NOMO-1 (cell line): ENCODE measurements at regions not wholly inside any gene's neighbourhood (a gene's known extent, or its start where the extent isn't known, plus 50 kb on each side); places are given as distances from the start of the nearest gene placed in this dataset.
"Not testable (repeated sequence)": the region's sequence is repeated elsewhere in the genome, so short reads cannot be mapped to it uniquely, and the experiment has no call there.

Experiments used
- DNase-seq, 2 experiments: peaks; one replicate each; lab custom pipeline; 2025; ENCODE audit not compliant: unreplicated experiment in 2 of 2; lab: John Stamatoyannopoulos, UW

DNA sequence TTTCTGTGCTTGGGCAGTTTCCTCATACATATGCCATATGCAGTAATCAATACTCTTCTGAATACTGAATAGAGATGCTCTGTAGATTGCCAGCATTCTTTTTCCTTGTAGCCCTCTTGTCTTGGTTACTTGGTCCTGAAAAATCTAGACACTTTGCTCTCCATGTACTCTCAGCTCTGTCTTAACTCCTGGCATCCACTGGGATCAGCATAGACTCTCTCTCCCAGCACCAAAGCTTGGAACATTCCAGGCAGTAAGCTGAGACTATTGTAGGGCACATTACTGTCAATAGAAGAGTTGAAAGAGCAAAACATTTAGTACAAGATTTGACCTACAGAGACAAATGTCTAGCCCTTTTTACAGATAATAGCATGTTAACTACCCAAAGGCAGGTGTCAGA is 1100.3 kb downstream of the TBL1XR1 start:
- no peak for DNase-seq

GRCh38 chr3:176093892-176094291 is 1103.4 kb downstream of the TBL1XR1 start:
- not testable (repeated sequence) for DNase-seq

DNA sequence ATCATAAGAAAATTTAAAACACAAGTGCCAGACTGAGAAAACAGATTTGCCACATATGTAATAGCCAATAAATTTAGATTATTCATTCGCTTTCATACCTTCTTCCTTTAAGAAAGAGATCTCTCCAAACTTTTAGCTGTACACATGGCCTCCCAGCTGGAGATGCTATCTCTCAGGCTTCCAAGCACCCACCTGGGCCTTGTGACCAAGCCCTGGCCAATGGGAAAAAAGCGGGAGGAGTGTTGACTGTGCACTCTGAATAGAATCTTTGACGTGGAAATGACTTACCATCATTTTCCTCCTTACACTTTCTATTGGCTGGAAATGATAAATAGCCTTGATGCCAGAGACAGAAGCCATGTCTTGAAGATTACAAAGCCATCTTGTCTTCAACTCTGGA is 1106.6 kb downstream of the TBL1XR1 start:
- no peak for DNase-seq

DNA sequence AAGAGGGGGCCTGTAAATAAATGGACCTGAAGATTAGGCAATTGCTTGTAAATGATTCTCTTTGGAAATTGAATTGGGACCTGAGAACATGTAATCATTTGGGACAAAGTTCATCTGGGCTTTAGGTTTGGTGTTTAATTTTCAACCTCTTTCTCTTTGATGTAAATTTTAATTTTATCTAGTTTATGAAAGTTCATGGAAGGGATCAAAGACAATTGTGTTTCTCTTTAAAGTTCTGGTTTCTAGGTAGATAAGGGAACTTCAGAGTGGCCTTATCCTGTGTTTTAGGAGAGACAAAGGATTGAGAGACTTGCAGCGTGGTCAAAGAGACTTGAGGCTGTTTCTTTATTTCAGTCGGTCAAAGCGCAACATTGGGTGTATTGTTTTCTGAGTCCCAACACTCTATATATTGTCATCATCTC is 1108.3 kb downstream of the TBL1XR1 start:
- DNase-seq: no peak

DNA sequence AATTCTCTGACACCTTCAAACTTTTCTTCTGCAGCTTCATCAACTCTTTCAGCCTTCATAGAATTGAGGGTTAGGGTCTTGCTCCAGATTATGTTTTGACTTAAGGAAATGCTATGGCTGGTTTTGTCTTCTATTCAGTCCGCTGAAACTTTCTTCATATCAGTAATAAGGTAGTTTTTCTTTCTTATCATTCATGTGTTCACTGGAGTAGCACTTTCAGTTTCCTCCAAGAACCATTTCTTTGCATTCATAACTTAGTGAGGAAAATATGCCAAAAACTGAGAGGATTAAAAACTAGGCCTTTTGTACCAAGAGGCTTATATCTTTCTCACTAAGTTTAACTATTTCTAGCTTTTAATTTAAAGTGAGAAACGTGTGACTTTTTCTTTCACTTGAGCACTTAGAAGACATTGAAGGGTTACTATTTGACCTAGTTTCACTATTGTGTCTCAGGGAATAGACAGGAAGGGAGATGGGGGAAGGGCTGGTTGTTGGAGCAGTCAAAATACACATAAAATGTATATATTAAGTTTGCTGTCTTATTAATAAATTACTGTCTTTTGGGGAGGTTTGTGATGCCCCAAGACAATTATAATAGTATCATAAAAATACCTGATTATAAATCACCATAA is 1110.1 kb downstream of the TBL1XR1 start:
- no peak for DNase-seq

DNA sequence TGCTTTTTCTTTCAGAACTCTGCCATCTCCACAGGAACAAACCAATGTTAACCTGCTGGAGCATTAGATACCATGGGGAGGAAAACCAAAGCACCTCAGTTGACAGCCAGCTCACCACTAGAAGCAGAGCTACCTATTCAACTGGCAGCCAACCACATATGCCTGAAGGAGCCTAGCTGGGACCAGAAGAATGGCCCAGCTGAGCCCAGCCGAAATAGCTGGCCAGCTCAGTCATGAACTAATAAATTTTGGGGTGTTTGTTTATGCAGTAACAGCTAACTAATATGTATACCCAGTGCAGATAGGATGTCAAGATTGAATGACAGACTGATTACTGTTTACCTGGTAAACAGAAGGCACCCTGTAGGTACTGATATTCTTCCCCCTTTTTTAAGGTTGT is 1117.5 kb downstream of the TBL1XR1 start:
- DNase-seq: no peak

DNA sequence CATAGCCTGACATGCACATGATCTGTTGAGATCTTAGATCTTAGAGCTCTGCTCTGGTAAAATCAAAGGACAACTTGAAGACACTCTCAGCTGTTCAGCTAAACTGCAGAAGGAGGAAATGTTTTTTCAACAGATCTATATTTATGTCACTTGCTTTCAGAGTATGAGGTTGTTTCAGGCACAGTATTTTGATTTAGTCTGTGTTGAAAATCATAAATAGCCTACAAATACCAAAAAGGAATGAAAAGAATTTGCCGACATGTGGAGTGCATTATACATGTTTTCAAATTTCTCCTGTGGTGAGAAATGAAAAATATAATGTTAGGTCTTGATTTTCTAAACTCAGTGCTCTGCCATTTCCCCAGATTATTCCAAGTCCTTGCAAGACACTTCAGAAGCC is 1118.4 kb downstream of the TBL1XR1 start:
- no peak for DNase-seq

DNA sequence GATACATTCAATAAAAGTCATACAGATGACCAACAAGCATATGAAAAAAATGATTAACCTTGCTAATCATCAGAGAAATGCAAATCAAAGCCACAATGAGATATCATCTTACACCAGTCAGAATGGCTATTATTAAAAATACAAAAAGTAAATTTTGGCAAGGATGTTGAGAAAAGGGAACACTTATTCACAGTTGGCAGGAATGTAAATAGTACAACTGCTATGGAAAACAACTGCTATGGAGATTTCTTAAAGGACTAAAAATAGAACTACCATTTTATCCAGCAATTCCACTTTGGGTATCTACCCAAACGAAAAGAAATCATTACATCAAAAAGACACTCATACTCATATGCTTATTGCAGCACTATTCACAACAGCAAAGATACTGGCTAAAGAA is 1121.8 kb downstream of the TBL1XR1 start:
- DNase-seq: no peak

DNA sequence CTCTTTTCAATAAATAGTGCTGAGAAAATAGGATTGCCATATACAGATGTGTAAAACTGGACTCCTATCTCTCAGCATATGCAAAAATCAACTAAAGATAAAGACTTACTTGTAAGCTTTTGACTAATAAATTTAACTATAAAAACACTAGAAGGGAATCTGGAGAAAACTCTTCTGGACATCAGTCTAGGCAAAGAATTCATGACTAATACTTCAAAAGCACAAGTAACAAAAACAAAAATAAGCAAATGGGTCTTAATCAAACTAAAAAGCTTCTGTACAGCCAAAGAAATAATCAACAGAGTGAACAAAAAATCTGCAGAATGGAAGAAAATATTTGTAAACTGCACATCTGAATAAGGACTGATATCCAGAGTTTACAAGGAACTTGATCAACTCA is 1122.2 kb downstream of the TBL1XR1 start:
- DNase-seq: no peak

- DNase-seq: no peak
Measured at GRCh38 chr3:176074096-176074495, 1123.2 kb downstream of the TBL1XR1 start.

GRCh38 chr3:176071943-176072342 is 1125.3 kb downstream of the TBL1XR1 start:
- no peak for DNase-seq

DNA sequence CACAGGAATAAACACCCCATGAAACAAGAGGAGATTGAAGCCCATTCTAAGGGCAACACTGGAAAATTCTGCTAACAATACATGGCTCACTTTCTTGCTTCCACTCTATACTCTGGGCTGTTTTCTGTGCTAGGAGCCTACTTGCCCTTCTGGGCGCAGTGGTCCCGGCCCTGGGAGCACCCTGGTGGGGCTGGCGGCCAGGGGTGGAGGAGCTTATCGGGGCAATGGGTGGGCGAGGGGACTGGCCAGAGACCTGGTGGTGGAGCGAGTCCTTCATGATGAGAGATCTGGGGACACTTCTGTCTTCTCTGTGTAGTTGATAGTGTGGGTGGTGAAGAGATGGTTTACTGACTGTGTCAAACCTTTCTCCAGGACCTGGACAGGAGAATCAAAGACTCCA is 1128.5 kb downstream of the TBL1XR1 start:
- DNase-seq: no peak

DNA sequence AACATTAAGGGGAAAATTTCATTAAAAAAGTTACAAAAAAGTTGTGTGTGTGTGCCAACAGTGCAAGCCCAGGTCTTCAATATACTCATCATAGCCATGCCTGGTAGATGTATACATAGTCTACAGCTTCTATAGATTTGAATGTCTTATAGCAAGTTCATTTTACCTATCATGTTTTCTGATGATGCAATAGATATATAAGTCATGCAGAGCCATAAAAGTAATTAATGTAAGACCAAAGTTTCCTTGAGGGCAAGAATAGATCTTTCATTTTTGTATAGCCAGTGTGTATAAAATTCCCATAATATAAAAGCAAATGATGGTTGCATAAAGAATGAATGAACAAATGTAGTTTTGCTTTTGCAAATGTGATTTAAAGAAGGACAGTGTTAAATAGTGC is 1138.4 kb downstream of the TBL1XR1 start:
- DNase-seq: no peak

- DNase-seq: no peak
Measured at GRCh38 chr3:176055836-176056235, 1141.4 kb downstream of the TBL1XR1 start.

DNA sequence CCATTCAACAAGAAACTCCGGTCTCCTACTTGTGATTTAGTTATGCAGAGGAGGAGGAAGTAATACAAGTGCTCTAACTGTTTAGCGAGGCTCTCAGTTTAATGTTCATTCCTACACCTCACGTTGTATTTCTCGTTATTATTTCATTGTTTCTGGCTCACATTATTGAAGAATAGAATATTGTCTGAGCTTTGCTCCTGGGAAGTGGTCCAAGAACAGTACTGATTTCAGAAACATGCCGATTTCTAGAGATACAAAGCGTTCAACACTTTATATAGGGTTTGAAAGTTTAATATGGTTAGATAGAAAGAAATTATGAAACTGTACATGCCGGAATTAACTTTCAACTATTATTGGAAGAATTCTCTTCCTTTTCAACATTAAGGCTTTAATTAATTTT is 1145.5 kb downstream of the TBL1XR1 start:
- DNase-seq: no peak

- DNase-seq: no peak
Measured at GRCh38 chr3:176046703-176047102, 1150.6 kb downstream of the TBL1XR1 start.

DNA sequence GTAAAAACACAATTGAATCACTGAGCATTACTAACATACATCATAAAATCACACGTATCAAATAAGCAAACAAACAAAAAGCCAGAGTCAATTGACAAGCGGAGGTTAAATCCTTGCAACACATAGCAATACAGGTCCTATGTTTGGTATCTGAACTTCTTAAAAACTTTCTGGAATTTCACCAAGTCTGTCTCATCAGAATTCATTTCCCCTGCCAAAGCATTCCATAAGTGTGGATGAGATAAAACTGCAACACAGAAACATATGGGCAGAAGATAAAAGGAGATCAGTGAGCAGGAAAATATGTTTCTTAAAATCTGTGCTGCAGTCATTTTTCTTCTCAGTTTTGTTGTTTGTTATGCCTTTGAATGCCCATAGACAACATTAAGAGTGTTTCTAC is 1155.5 kb downstream of the TBL1XR1 start:
- DNase-seq: no peak

DNA sequence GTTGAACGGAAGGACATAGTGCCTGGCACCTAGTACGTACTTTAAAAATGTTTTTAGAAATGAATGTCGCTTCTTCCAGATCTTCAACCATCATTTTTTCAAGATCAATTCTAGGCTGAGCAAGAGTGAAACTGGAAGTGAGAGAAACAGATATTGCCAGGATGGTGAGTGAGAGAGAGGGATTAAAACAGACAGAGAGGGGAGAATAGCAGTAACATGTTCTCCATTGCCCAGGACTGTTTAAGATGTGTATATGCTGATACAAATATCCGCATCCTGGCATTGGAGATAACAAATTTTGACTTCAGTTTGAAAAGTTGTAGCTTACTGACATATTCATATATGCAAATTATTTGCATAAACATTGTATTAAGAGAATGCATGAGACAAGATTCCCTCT is 1156.1 kb downstream of the TBL1XR1 start:
- DNase-seq: no peak

DNA sequence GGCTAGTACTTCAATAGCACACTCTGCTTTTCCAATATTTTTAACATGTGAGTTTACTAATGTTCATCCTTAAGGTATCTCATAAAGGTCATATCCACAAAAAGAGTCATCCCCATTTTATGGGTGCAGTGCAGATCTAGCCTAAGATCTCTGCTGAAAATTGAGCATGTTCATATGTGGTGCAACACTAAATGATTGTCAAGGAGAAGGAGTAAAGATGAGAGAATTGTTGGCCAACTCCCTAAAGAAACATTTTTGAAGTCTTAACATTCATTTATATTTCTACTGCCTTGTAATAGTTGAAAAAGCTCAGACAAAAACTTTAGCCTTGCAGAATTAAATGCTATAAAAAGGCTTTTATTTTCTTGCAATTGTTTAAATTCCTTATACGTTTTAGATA is 1159.6 kb downstream of the TBL1XR1 start:
- no peak for DNase-seq

DNA sequence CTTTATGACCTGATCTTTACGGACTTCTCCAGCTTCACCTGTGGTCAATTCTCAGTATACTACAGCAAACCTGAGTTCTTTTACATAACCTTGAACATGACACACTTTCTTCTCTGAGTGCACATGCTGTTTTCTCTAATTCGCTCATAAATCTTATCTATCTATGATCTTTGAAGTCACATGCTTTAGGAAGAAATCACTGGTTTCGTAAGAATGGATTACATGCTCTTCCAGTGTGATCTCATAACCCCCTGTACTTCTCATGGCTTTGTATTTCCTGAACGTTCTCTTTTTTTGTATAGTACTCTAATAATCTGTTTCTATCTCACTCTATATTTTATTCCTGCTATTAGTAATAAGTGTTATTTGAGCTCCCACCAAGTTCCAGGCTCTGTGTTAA is 1165.2 kb downstream of the TBL1XR1 start:
- DNase-seq: no peak

DNA sequence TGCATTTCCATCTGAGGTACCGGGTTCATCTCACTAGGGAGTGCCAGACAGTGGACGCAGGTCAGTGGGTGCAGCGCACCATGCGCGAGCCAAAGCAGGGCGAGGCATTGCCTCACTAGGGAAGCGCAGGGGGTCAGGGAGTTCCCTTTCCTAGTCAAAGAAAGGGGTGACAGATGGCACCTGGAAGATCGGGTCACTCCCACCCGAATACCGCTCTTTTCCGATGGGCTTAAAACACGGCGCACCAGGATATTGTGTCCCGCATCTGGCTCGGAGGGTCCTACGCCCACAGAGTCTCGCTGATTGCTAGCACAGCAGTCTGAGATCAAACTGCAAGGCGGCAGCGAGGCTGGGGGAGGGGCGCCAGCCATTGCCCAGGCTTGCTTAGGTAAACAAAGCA is 1157.1 kb downstream of the NAALADL2 start:
- not testable (repeated sequence) for DNase-seq

DNA sequence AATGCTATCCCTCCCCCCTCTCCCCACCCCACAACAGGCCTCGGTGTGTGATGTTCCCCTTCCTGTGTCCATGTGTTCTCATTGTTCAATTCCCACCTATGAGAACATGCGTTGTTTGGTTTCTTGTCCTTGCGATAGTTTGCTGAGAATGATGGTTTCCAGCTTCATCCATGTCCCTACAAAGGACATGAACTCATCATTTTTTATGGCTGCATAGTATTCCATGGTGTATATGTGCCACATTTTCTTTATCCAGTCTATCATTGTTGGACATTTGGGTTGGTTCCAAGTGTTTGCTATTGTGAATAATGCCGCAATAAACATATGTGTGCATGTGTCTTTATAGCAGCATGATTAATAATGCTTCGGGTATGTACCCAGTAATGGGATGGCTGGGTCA is 1156.1 kb downstream of the NAALADL2 start:
- DNase-seq: not testable (repeated sequence)

DNA sequence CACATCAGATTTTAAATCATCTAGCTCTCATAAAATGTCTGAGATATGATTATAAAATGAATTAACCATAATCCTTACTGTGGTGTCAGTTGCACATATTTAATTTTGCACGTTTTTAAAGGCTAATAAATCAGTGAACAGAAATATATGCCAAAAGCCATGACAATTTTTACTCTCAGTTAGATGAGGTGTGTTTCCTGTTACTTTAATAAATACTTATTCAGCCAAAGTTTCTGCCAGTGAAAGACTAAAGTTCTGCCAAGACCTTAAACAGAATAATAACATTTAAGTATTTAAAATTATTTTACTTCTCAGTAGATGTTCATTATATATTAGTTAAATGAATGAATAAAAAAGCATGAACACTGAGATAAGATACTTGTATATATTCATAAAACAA is 1150.1 kb downstream of the NAALADL2 start:
- DNase-seq: no peak
